HG03442 (cell line): ENCODE measurements at regions not wholly inside any gene's neighbourhood (a gene's known extent, or its start where the extent isn't known, plus 50 kb on each side); places are given as distances from the start of the nearest gene placed in this dataset.

Experiments
- ATAC-seq: cut with Tn5 transposase; IDR thresholded peaks from one replicate; pipeline ENCODE4 v1.9.1; 2021; ENCODE audit warnings: mild to moderate bottlenecking, moderate library complexity; ENCODE audit not compliant: unreplicated experiment

DNA sequence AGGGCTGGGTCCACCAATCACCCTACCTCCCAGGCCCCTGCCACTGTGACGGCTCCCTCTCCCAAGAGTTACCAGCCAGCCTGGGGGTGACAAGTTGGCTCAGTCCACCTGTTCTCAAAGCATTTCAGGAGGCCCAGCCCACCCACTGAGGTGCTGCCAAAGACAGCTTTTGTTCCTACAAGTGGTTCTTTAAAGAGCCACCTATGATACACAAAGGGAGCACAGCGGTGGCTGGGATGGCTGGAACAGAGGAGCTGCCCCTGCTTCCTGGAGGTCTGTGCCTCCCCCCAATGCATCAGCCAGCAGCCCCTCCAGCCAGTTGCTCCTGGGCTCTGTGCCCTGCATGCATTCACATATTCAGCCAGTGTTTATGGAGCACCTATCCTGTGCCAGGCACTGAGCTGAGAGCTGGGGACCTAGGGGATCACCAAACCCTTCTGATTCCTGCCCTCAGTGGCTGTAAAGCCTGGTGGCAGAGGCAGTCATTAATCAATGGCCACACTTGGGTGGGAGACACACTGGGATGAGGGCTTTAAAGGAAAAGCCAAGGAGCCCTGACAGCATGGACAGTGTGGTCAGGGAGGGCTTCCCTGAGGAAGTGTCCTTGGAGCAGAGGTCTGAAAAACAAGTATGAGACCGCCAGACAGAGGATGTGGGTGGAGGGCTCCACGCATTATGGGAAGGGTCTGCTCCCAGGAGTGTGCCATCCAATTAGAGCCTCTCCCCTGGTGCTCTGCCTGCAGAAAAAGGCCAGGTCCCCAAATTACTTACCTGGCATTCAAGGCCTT, 107.1 kb upstream of the LINGO1 start:
- no peak for ATAC-seq

DNA sequence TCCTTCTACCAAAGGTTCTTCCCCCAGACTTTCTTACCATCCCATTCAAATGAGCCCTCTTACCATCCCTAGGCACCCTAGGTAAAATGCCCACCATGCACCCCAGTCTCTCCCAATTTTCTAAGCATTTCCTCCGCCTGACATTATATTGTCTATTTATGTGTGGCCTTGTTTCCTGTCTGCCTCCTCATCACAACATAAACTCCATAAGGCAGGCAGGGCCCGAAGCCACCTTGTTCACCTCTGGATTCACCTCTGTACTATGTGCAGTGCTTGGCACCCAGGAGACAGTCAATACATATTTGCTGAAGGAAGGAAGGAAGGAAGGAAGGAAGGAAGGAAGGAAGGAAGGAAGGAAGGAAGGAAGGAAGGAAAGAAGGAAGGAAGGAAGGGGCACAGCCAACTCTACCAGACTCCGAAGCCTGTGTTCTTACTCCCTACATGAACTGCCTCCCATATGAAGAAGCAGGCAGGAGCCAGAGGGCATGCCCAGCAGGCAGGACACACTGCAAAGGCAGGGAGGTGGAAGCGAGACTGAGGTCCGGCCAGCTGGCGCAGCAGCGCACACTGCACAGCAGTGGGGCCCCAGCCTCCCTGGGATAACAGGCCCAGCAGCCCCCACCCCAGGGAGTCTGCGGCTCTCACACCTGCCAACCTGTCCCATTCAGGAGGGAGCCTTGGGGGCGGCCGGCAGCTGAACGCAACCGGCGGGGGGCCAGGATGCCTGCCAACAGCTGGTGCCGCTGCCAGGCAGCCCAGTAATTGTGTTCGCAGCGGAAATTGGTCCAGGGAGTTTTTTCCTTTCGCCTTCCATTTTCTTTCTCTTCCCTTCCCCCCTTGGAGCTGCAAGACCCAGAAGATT, 106.0 kb upstream of the LINGO1 start:
- ATAC-seq: no peak

GRCh38 chr15:77738038-77738370, 105.3 kb upstream of the LINGO1 start:
- ATAC-seq: no peak

GRCh38 chr15:77737238-77738037, 104.7 kb upstream of the LINGO1 start:
- ATAC-seq: no peak

DNA sequence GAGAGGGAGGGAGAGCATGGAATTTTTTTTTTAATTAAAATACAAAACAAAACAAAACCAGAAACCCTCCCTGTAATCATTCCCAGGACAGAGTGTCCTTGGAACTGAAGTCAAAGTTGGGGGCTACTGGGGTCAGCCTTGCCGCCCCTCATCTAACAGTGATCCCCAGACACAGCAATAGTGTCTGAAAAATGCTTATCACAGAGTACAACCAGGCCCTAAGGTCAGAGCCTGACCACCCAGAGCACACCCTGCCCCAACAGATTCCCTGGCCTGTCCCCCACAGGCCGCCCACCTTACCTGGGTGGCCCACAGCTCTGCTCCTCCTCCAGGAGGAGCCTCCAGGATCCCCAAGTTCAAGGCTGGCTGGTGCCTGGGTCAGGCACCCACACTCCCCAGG, 101.6 kb upstream of the LINGO1 start:
- no peak for ATAC-seq

GRCh38 chr15:77733579-77734300, 101.0 kb upstream of the LINGO1 start:
- no peak for ATAC-seq

DNA sequence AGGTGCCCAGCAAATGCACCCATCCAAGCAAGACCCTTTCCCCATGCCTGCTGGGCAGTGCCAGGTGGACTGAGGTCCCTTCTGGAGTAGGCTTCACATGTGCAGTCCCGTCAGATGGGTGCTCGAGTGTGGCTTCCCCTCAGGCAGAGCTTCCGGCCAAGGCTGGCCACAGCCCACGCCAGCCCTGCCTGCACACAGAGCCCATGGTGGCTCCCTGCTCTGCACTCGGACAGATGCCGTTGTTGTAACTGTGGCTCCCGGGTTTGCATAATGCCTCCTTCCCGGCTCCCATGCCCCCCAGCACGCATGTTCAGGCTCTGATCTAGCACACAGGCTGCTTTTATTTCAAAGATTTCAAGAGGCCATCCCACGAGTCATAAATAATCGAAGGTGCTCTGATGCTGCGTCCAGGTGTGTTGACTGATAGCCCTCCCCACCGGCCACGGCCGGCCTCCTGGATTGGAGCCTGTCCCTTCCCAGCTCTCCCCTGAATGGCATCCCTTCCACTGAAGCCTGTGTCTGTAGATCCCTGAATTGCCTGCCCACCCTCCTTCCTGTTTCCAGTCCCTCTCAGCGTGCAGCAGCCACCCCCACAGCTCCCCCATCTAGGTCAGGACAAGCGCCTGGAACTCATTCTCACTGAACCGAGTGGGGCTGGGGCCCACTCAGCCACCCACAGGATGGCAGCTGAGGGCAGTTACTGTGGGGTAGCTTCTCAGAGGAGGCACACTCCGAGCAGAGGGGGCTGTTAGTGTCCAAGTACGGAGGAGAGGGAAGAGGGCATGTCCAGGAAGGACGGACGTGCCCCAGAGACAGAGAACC, 100.0 kb upstream of the LINGO1 start:
- no peak for ATAC-seq

DNA sequence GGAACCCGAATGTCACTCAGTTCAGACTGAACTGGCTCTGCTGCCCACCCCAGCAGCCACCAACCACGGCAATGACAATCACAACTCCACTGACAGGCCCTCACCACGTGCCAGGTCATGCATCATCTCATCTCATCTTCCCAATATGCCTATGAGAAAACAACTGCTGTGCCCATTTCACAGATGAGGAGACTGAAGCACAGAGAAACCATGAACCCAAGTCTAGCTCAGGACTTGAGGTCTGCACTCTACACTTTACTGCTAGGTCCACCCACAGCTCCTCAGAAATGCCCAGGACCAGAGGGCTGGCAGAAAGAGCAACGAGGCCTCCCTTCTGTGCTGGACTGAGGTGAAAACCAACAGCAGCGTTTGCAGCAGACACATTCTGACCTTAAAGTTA, 99.2 kb upstream of the LINGO1 start:
- ATAC-seq: no peak

DNA sequence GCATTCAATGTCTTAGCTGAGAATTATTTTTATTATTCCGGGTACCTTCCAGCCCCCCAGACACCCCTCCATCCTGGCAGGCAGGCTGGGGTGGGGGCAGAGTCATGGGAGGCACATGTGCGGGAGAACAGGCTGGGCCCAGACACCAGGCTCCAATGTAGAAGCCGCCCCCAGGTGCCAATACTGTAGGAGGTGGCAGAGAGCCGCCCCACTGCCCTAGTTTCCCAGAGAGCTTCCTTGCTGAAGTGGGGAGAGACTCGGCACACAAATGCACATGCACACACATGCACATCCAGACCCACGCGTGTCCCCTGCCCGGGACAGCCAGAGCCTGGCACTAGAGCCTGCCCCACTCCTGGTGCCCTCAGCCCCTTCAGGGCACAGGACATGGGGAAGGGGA, 98.4 kb upstream of the LINGO1 start:
- ATAC-seq: no peak

- no peak for ATAC-seq
These were observed 95.1 kb upstream of the LINGO1 start for GRCh38 chr15:77727635-77728304.

GRCh38 chr15:77724715-77725114, 92.0 kb upstream of the LINGO1 start:
- no peak for ATAC-seq

- ATAC-seq: no peak
These were observed 91.0 kb upstream of the LINGO1 start for GRCh38 chr15:77723756-77724155.

- ATAC-seq: no peak
These were observed 90.2 kb upstream of the LINGO1 start for GRCh38 chr15:77722759-77723460.

DNA sequence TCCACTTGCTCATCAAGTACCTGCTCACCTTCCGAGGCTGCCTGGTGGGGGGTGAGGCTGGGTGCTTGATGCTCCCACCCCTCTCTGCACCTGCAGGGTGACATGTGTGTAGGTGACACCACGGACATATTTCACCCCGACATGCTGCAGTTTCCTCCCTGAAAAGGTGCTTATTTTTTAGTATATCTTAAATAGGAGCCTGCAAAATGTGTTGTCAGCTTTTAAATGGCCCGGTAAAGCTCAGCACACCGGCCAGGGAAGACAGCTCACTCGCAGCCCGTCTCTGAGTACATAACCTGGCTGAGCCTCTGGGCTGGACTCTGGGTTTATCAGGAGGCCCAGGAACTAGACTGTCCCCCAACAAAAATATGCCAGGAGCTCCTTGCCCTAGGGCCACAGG, 89.3 kb upstream of the LINGO1 start:
- ATAC-seq: no peak

DNA sequence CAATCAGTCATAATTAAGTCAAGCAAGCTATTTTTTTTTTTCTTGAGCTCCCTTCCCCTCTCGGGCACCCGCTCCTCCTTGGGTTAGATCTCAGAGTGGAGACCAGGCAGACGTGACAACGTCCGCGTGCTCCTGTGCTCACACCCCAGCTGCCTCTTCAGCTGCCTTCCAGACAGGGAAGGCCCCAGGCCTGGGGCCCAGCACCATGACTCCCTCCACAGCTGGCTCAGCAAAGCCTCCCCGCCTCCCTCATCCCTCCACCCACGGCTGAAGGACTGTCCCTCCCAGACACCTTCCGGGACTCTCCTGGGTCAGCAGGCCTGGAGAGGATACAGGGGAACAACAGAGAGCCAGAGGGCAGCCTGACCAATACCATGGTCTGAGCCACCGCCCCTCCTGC, 87.9 kb upstream of the LINGO1 start:
- no peak for ATAC-seq

DNA sequence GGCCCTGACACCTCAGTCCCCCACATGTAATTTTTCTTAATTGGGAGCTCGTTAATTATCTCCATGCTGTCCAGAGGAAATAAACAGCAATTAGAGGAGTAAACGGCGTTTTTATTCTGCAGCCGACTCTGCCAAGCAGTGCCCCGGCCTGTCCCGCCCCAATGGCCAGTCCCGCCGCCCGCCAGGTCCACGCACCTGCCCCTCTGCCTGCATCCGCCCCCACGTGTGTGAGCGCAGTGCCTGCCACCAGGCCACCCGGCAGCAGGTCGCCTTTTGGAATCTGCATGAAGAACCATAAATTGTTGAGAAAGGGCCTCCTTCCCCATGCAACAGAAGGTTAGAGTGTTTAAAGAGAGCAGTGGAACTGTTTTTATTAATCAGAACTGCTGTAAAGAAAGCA, 87.5 kb upstream of the LINGO1 start:
- ATAC-seq: no peak

DNA sequence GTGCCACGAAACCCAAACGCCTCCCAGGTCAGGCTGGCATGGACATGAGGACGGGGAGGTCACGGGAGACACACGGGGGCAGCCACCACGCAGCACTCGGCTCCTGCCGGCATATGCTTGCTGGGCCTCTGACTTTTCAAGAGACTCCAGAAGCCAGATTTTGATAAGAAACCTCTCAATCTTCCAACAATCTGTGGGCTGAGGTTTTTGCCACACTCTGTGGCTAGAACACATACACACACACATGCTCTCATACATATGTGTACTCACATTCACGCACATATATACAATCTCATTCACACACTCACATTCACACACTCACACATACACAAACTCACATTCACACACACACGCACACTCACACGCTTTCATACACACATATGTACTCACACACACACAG, 86.7 kb upstream of the LINGO1 start:
- no peak for ATAC-seq

GRCh38 chr15:77717333-77717990, 84.8 kb upstream of the LINGO1 start:
- ATAC-seq: no peak
